Caco-2 (cell line): ENCODE measurements at regions not wholly inside any gene's neighbourhood (a gene's known extent, or its start where the extent isn't known, plus 50 kb on each side); places are given as distances from the start of the nearest gene placed in this dataset.

Experiments
- BruUV-seq: library from RNA; stranded (reverse); fragments of 400-500 nt; replicated peaks from 2 replicates; lab custom pipeline; 2021; lab: Mats Ljungman, UMichigan
- CTCF ChIA-PET: fragments of 300-600 bp; sonication (Branson Sonifier 250); formaldehyde crosslinking; loops from one replicate; lab custom pipeline; 2022; ENCODE audit warnings: antibody characterized with exemption; lab: Charles Lee
- POLR2A ChIA-PET: fragments of 300-600 bp; sonication (Branson Sonifier 250); formaldehyde crosslinking; loops from one replicate; lab custom pipeline; 2022; ENCODE audit warnings: antibody characterized with exemption; lab: Charles Lee
- DNase-seq, 2 experiments: peaks; one replicate each; pipeline versions ENCODE4 v3.0.0 to v3.0.0-alpha.2; 2020 to 2022
- H3K27me3 ChIP-seq: replicated peaks from 2 replicates; pipeline ENCODE4 v1.6.0; 2011; ENCODE audit warnings: low read length; ENCODE audit not compliant: control insufficient read depth, insufficient read depth
- H3K36me3 ChIP-seq: 2 replicates; pipeline ENCODE4 v1.5.1; 2011; ENCODE audit warnings: low read length; ENCODE audit not compliant: control insufficient read depth, insufficient read depth
- H3K4me1 ChIP-seq: fragments of 250-450 bp; sonication (Bioruptor Pico); 2 replicates; pipeline ENCODE4 v1.5.1; 2020; ENCODE audit warnings: mild to moderate bottlenecking
- H3K4me3 ChIP-seq: 2 replicates; pipeline ENCODE4 v1.5.1; 2011; ENCODE audit warnings: low read depth, mild to moderate bottlenecking, control low read depth, low read length
- H3K9me3 ChIP-seq: fragments of 250-450 bp; sonication (Bioruptor Pico); 2 replicates; pipeline ENCODE4 v1.5.1; 2020; ENCODE audit warnings: mild to moderate bottlenecking, moderate library complexity
- H3K27ac Mint-ChIP-seq: one replicate; pipeline ENCODE4 v1.8.0; 2022; ENCODE audit warnings: mixed read lengths; ENCODE audit not compliant: unreplicated experiment
- H3K27me3 Mint-ChIP-seq: one replicate; pipeline ENCODE4 v1.8.0; 2022; ENCODE audit warnings: mixed read lengths; ENCODE audit not compliant: insufficient read depth, unreplicated experiment
- H3K36me3 Mint-ChIP-seq: one replicate; pipeline ENCODE4 v1.8.0; 2022; ENCODE audit warnings: mild to moderate bottlenecking, mixed read lengths; ENCODE audit not compliant: insufficient read depth, unreplicated experiment
- H3K4me1 Mint-ChIP-seq: one replicate; pipeline ENCODE4 v1.8.0; 2022; ENCODE audit warnings: low read depth, mixed read lengths; ENCODE audit not compliant: unreplicated experiment
- H3K4me3 Mint-ChIP-seq: one replicate; pipeline ENCODE4 v1.8.0; 2022; ENCODE audit warnings: mild to moderate bottlenecking, moderate library complexity, mixed read lengths; ENCODE audit not compliant: unreplicated experiment
- H3K9me3 Mint-ChIP-seq: one replicate; pipeline ENCODE4 v1.8.0; 2022; ENCODE audit warnings: mixed read lengths; ENCODE audit not compliant: unreplicated experiment
- intact Hi-C: fragments of 100-400 bp; cut with micrococcal nuclease; formaldehyde crosslinking; loops from one replicate; pipeline ENCODE4 v1.10.0; 2022; ENCODE audit not compliant: unreplicated experiment
- TF ChIP-seq, protein P1 (sequence below), 2 experiments: fragments of 200-600 bp in 1 of 2; IDR thresholded peaks; 1 replicate in 1 of 2; 2 replicates in 1 of 2; pipeline versions ENCODE4 v1.5.1 to v1.8.0; 2011 to 2022; ENCODE audit warnings: antibody characterized with exemption in 1 of 2, control low read depth in 1 of 2, inconsistent platforms in 1 of 2, low read depth in 1 of 2, low read length in 1 of 2, mild to moderate bottlenecking in 1 of 2, moderate library complexity in 1 of 2; ENCODE audit not compliant: insufficient read depth in 1 of 2, severe bottlenecking in 1 of 2, unreplicated experiment in 1 of 2

DNA sequence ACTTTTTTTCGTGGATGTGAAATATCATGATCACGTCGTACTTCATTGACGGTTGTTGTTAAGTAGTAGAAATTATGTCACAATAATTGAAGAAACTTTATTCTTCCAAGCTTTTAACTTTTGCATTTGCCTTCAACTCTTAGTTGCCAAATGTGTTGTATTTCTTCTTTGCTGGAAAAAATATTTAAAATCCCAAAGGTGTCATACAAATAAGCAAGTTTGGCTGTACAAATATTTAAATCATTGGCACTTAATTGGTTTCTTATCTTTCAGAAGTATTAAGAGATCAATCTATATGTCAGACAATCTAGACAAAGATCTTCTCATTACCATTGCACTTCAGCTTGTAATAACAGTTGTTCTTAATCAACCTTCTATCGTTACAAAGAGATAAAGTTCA, 204.0 kb upstream of the HDAC4 start:
- H3K36me3 ChIP-seq, result no peaks in the 10 kb centered on the region
- Mint-ChIP-seq H3K36me3 (no peaks in the 10 kb centered on the region), H3K4me1 (no peaks in the 10 kb centered on the region), H3K9me3 (no peaks in the 10 kb centered on the region), H3K27ac (no peak overlapping the region), H3K4me3 (no peak overlapping the region), H3K27me3 (peaks cover 3% of the 10 kb centered on the region)
- DNase-seq, result no peak
- CTCF ChIA-PET, result no interaction called here
- BruUV-seq, result no TSS peak
- no peaks in the 10 kb centered on the region for H3K27me3 ChIP-seq
- H3K4me1 ChIP-seq, result no peaks in the 10 kb centered on the region
- POLR2A ChIA-PET, result no interaction called here
- TF ChIP-seq, protein P1, sequence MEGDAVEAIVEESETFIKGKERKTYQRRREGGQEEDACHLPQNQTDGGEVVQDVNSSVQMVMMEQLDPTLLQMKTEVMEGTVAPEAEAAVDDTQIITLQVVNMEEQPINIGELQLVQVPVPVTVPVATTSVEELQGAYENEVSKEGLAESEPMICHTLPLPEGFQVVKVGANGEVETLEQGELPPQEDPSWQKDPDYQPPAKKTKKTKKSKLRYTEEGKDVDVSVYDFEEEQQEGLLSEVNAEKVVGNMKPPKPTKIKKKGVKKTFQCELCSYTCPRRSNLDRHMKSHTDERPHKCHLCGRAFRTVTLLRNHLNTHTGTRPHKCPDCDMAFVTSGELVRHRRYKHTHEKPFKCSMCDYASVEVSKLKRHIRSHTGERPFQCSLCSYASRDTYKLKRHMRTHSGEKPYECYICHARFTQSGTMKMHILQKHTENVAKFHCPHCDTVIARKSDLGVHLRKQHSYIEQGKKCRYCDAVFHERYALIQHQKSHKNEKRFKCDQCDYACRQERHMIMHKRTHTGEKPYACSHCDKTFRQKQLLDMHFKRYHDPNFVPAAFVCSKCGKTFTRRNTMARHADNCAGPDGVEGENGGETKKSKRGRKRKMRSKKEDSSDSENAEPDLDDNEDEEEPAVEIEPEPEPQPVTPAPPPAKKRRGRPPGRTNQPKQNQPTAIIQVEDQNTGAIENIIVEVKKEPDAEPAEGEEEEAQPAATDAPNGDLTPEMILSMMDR (IDR thresholded peaks at IDR 0.05; ENCODE audit: insufficient read depth in 1 of 2, low read depth in 1 of 2, low read length in 1 of 2, severe bottlenecking in 1 of 2, unreplicated experiment in 1 of 2), result no peak
- no peak overlapping the region for H3K4me3 ChIP-seq
- no peaks in the 10 kb centered on the region for H3K9me3 ChIP-seq
- intact Hi-C loops, result no loop called here

DNA sequence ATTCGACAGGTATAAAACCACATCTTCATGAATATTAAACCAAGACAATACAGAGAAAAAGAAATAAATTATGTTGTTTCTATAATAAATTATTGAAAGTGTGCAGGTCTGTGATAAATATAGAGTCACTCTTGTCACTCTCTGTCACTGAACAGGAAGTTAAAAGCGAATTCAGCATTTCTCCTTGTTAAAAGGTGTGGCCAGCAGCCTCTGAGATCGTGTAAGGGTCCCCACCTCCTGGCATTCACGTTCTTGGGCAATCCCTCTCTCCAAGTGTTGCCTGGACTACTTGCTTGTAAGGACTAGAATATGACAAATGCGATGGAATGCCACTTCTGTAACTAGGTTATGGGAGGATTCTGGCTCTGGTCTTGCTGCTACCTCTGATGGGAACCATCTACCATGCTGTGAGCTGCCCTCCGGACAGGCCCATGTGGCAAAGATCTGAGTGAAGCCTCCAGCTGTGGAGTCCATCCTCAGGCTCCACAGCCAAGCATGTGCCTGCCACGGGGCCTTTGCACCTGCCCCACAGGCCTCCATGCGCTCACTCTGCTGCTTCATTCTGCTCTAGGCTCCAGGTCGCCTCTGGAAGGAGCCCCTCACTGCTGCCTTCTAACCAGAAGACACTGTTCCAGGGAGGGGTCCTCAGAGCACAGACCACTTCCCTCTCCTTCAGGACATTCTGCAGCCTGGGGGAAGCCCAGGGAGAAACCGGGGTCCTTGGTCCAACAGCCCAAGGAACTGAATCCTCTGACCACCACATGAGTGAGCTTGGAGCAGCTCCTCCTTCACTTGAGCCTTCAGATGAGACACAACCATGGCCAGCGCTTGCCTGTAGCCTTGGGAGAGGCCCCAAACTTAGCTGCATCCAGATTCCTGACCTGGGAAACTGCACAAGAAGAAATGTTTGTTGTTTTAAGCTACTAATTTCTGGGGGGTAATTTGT, 202.9 kb upstream of the HDAC4 start:
- intact Hi-C loops, result no loop called here
- H3K36me3 ChIP-seq, result no peaks in the 10 kb centered on the region
- no peaks in the 10 kb centered on the region for H3K4me1 ChIP-seq
- H3K4me1 Mint-ChIP-seq, result peaks cover 6% of the 10 kb centered on the region
- DNase-seq, result no peak
- no peak overlapping the region for H3K27ac Mint-ChIP-seq
- ChIA-PET CTCF (no interaction called here), POLR2A (no interaction called here)
- H3K27me3 Mint-ChIP-seq, result peaks cover 3% of the 10 kb centered on the region
- BruUV-seq, result no TSS peak
- no peaks in the 10 kb centered on the region for H3K9me3 ChIP-seq
- H3K9me3 Mint-ChIP-seq, result no peaks in the 10 kb centered on the region
- H3K27me3 ChIP-seq, result no peaks in the 10 kb centered on the region
- TF ChIP-seq, protein P1 (IDR thresholded peaks at IDR 0.05; ENCODE audit: insufficient read depth in 1 of 2, low read depth in 1 of 2, low read length in 1 of 2, severe bottlenecking in 1 of 2, unreplicated experiment in 1 of 2), result no peak
- no peak overlapping the region for H3K4me3 Mint-ChIP-seq
- no peaks in the 10 kb centered on the region for H3K36me3 Mint-ChIP-seq
- H3K4me3 ChIP-seq, result no peak overlapping the region

DNA sequence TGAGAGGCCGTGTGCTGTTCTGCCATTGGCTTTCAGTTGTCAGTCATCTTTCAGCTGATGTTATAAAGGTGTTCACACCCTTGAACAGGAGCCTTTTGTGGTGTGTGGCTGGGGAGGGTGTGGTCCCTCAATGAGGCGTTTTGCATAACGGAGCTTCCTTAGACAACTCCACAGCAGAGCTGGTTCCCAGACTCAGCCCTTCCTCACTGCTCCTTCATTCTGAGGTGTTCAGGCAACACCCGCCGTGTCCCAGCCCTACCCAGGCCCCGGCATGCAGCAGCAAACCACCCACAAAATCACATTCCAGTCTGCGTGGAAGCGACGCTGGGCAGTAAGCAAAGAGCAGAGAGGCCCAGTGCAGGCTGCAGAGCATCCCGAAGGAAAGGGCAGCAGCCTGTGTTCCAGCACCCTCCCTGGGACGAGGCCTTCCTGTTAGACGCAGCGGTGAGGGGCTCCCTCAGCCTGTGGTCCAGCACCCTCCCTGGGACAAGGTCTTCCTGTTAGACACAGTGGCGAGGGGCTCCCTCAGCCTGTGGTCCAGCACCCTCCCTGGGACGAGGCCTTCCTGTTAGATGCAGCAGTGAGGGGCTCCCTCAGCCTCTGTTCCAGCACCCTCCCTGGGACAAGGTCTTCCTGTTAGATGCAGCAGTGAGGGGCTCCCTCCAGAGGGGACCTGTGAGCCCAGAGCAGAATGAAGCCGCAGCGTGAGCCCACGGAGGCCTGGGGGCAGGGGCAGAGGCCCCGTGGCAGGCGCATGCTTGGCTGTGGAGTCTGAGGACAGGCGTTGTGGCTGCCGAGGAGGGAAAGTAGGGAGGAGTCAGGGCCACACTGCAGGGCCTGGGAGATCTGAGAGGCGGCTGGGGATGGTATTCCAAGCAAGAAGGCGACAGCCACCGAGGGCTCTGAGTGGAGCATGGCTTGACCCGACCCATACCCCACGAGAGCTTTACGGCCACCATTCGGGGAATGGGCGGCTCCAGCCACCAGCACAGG, 201.8 kb upstream of the HDAC4 start:
- Mint-ChIP-seq H3K36me3 (no peaks in the 10 kb centered on the region), H3K27me3 (no peaks in the 10 kb centered on the region), H3K9me3 (no peaks in the 10 kb centered on the region), H3K4me3 (no peak overlapping the region), H3K27ac (no peak overlapping the region), H3K4me1 (peaks cover 6% of the 10 kb centered on the region)
- no TSS peak for BruUV-seq
- no peak overlapping the region for H3K4me3 ChIP-seq
- ChIA-PET POLR2A (no interaction called here), CTCF (no interaction called here)
- no peaks in the 10 kb centered on the region for H3K27me3 ChIP-seq
- no peaks in the 10 kb centered on the region for H3K9me3 ChIP-seq
- no peaks in the 10 kb centered on the region for H3K36me3 ChIP-seq
- intact Hi-C loops, result no loop called here
- TF ChIP-seq, protein P1 (IDR thresholded peaks at IDR 0.05; ENCODE audit: insufficient read depth in 1 of 2, low read depth in 1 of 2, low read length in 1 of 2, severe bottlenecking in 1 of 2, unreplicated experiment in 1 of 2), result no peak
- DNase-seq, result no peak
- H3K4me1 ChIP-seq, result no peaks in the 10 kb centered on the region
